Mesenteric fat pad (tissue), 1 donor: ENCODE measurements at regions not wholly inside any gene's neighbourhood (a gene's known extent, or its start where the extent isn't known, plus 50 kb on each side); places are given as distances from the start of the nearest gene placed in this dataset.
A peak's percentile ranks its signal among the peaks of the same experiment; 100 is the strongest.

ENCODE experiments used
- DNase-seq: peaks from one replicate; pipeline ENCODE4 v3.0.0-alpha.2; 2020; ENCODE audit warnings: low spot score
- donor health status: DM: yes; HTN: yes; CAD: no.

GRCh38 chr5:173796721-173797495 lies 91.2 kb upstream of the CPEB4 start:
- DNase-seq: peak; percentile 64

GRCh38 chr5:173798127-173798810 lies 89.9 kb upstream of the CPEB4 start:
- DNase-seq: peak; percentile 68

- peak; percentile 39 for DNase-seq
These were observed 87.8 kb upstream of the CPEB4 start for GRCh38 chr5:173800340-173800739.

- no peak for DNase-seq
These were observed 87.1 kb upstream of the CPEB4 start for GRCh38 chr5:173801006-173801405.

GRCh38 chr5:173802670-173803165 lies 85.4 kb upstream of the CPEB4 start:
- peak; percentile 78 for DNase-seq

- DNase-seq: no peak
These were observed 83.6 kb upstream of the CPEB4 start for GRCh38 chr5:173804579-173804978.

GRCh38 chr5:173806270-173807035 lies 81.7 kb upstream of the CPEB4 start:
- no peak for DNase-seq

GRCh38 chr5:173807181-173807655 lies 80.9 kb upstream of the CPEB4 start:
- no peak for DNase-seq

- no peak for DNase-seq
These were observed 79.9 kb upstream of the CPEB4 start for GRCh38 chr5:173808079-173808808.

- DNase-seq: no peak
These were observed 79.1 kb upstream of the CPEB4 start for GRCh38 chr5:173809014-173809413.

GRCh38 chr5:173812811-173813550 lies 75.2 kb upstream of the CPEB4 start:
- no peak for DNase-seq

GRCh38 chr5:173814053-173814452 lies 74.1 kb upstream of the CPEB4 start:
- DNase-seq: no peak

GRCh38 chr5:173815571-173815970 lies 72.6 kb upstream of the CPEB4 start:
- no peak for DNase-seq

GRCh38 chr5:173816728-173817127 lies 71.4 kb upstream of the CPEB4 start:
- no peak for DNase-seq

- DNase-seq: no peak
These were observed 70.6 kb upstream of the CPEB4 start for GRCh38 chr5:173817561-173817960.

- DNase-seq: no peak
These were observed 68.6 kb upstream of the CPEB4 start for GRCh38 chr5:173819521-173819920.

- DNase-seq: no peak
These were observed 64.9 kb upstream of the CPEB4 start for GRCh38 chr5:173823274-173823644.

GRCh38 chr5:173823721-173824567 lies 64.2 kb upstream of the CPEB4 start:
- DNase-seq: no peak

GRCh38 chr5:173825215-173825865 lies 62.8 kb upstream of the CPEB4 start:
- no peak for DNase-seq
